ENCODE measurements at regions not wholly inside any gene's neighbourhood (a gene's known extent, or its start where the extent isn't known, plus 50 kb on each side); places are given as distances from the start of the nearest gene placed in this dataset.

GRCh38 chr3:18730491-18730890, 305.4 kb upstream of the SATB1 start:
- DNase-seq (ENCODE audit: low read depth in 1 of 2, low spot score in 2 of 2) = no peak
- no peak overlapping the region for H3K14ac ChIP-seq (ENCODE audit: insufficient read length)
- ChIA-PET CTCF (ENCODE audit: partially characterized antibody) (interaction anchor here (0.8 to 2.1 kb wide), 3 partner anchors 20 to 171 kb away, joined by 3 to 10 read pairs (median 3); no protein-coding TSS in a partner anchor), POLR2A (ENCODE audit: partially characterized antibody) (no interaction called here)
- H3K79me1 ChIP-seq (ENCODE audit: low read depth, low read length) = no peaks in the 10 kb centered on the region
- no peak overlapping the region for H2BK15ac ChIP-seq (ENCODE audit: low read length)
- H4K5ac ChIP-seq (ENCODE audit: insufficient read length, low read depth, low read length) = no peak overlapping the region
- H3K4me1 ChIP-seq (replicated peaks in 1 of 4; ENCODE audit: control insufficient read depth in 3 of 4, insufficient read depth in 4 of 4, low read length in 3 of 4) = no peaks in the 10 kb centered on the region
- no peaks in the 10 kb centered on the region for H4K20me1 ChIP-seq (replicated peaks in 1 of 2; ENCODE audit: control insufficient read depth in 1 of 2, insufficient read depth in 2 of 2, low read length in 2 of 2)
- no peaks in the 10 kb centered on the region for H3K36me3 ChIP-seq (ENCODE audit: control insufficient read depth in 2 of 4, insufficient read depth in 4 of 4, low read length in 3 of 4)
- H3K79me2 ChIP-seq (ENCODE audit: control insufficient read depth in 1 of 2, insufficient read depth in 2 of 2, low read length in 2 of 2) = no peaks in the 10 kb centered on the region
- H3K27ac ChIP-seq (ENCODE audit: low read depth, low read length) = no peak overlapping the region
- no peak overlapping the region for H3K9ac ChIP-seq (replicated peaks in 1 of 4; ENCODE audit: extremely low read depth in 1 of 4, low read depth in 3 of 4, low read length in 3 of 4)
- H3K4me2 ChIP-seq (ENCODE audit: insufficient read depth in 1 of 2, low read depth in 2 of 2, low read length in 2 of 2) = no peak overlapping the region
- H3K56ac ChIP-seq (replicated peaks; ENCODE audit: insufficient read length, low read depth, low read length) = no peak overlapping the region
- H4K8ac ChIP-seq (ENCODE audit: extremely low read depth, insufficient read depth, low read length) = no peak overlapping the region
- no peak overlapping the region for H2BK5ac ChIP-seq (ENCODE audit: low read depth, low read length)
- H2BK12ac ChIP-seq (ENCODE audit: low read depth, low read length) = no peak overlapping the region
- H2AFZ ChIP-seq (ENCODE audit: low read length) = no peak overlapping the region
- no peak overlapping the region for H4K91ac ChIP-seq (replicated peaks; ENCODE audit: insufficient read length, low read length)
- no peaks in the 10 kb centered on the region for H3K9me3 ChIP-seq (ENCODE audit: insufficient read depth in 2 of 2, low read depth in 1 of 2, low read length in 1 of 2)
- FAIRE-seq = no peak
- H3K23ac ChIP-seq (ENCODE audit: insufficient read length) = no peak overlapping the region
- no peaks in the 10 kb centered on the region for H3K27me3 ChIP-seq (replicated peaks in 1 of 4; ENCODE audit: control insufficient read depth in 3 of 4, extremely low read depth in 1 of 4, insufficient read depth in 3 of 4, low read length in 3 of 4)
- H2BK120ac ChIP-seq (replicated peaks; ENCODE audit: low read depth, low read length) = no peak overlapping the region
- H2AK5ac ChIP-seq (ENCODE audit: low read depth, low read length) = no peak overlapping the region
- no peak overlapping the region for H3K4ac ChIP-seq (replicated peaks; ENCODE audit: insufficient read length, low read depth, low read length)
- 68% methylated on average over 2 of the region's 2 CpGs; no CpG with 5 or more reads in 1 of the 2 experiments for WGBS, 2 experiments (ENCODE audit: extremely low coverage in 1 of 2, insufficient coverage in 1 of 2, insufficient read length in 1 of 2, insufficient replicate concordance in 2 of 2, low coverage in 1 of 2, low lambda C conversion rate in 2 of 2, missing lambda C conversion rate in 1 of 2)
- no peak overlapping the region for H3K18ac ChIP-seq (ENCODE audit: extremely low read depth, low read length)
- H3K23me2 ChIP-seq (ENCODE audit: low read depth, low read length) = no peaks in the 10 kb centered on the region
- H2BK20ac ChIP-seq (ENCODE audit: low read length) = no peak overlapping the region
- H3K4me3 ChIP-seq (ENCODE audit: extremely low read depth in 1 of 4, insufficient read depth in 2 of 4, low read depth in 3 of 4, low read length in 4 of 4) = no peak overlapping the region
- no peak for TF ChIP-seq RFX5 (IDR thresholded peaks at IDR 0.05; ENCODE audit: borderline replicate concordance, low read depth, low read length)
- TF ChIP-seq TAF7 (optimal IDR thresholded peaks at IDR 0.05; ENCODE audit: borderline replicate concordance, low read depth, low read length) = no peak
- no peak for TF ChIP-seq ASH2L (IDR thresholded peaks at IDR 0.05; ENCODE audit: low read length)
- no peak for TF ChIP-seq HDAC6 (IDR thresholded peaks at IDR 0.05; ENCODE audit: low read depth, low read length)
- no peak for TF ChIP-seq POU5F1 (IDR thresholded peaks at IDR 0.05; ENCODE audit: low read depth, low read length)
- no peak; the same call in 1 of the 2 replicates for TF ChIP-seq TEAD4 (IDR thresholded peaks at IDR 0.05; ENCODE audit: low read depth, low read length)
- TF ChIP-seq HDAC2 (IDR thresholded peaks at IDR 0.05; ENCODE audit: borderline replicate concordance in 1 of 2, low read depth in 2 of 2, low read length in 2 of 2) = no peak
- TF ChIP-seq TCF12 (IDR thresholded peaks at IDR 0.05; ENCODE audit: low read depth, low read length) = no peak
- no peak for TF ChIP-seq POLR2A (IDR thresholded peaks at IDR 0.05; ENCODE audit: control extremely low read depth in 1 of 2, low read depth in 2 of 2, low read length in 2 of 2)
- no peak for TF ChIP-seq BCL11A (IDR thresholded peaks at IDR 0.05; ENCODE audit: low read depth in 2 of 2, low read length in 2 of 2)
- no peak for TF ChIP-seq POLR2AphosphoS5 (IDR thresholded peaks at IDR 0.05; ENCODE audit: low read depth, low read length)
- TF ChIP-seq PHF8 (conservative IDR thresholded peaks at IDR 0.05; ENCODE audit: low read depth, low read length) = no peak
- no peak for TF ChIP-seq JUN (IDR thresholded peaks at IDR 0.05; ENCODE audit: low read depth, low read length)
- TF ChIP-seq SP1 (IDR thresholded peaks at IDR 0.05; ENCODE audit: low read depth, low read length) = no peak
- TF ChIP-seq ATF2 (IDR thresholded peaks at IDR 0.05; ENCODE audit: low read length) = no peak

Data from H1 (cell line).